Right ventricle myocardium inferior (tissue), 1 donor: ENCODE measurements at regions not wholly inside any gene's neighbourhood (a gene's known extent, or its start where the extent isn't known, plus 50 kb on each side); places are given as distances from the start of the nearest gene placed in this dataset.

Source experiments
- ATAC-seq: fragments of 200-7000 bp; cut with Tn5 transposase; one replicate; pipeline ENCODE4 v1.9.1; 2020; ENCODE audit warnings: mild to moderate bottlenecking, moderate library complexity
- DNase-seq: peaks from one replicate; pipeline ENCODE4 v3.0.0; 2021; ENCODE audit errors: missing footprints
- intact Hi-C: fragments of 100-400 bp; cut with DNase I; formaldehyde crosslinking; loops from one replicate; pipeline ENCODE4 v1.11.0; 2022
- donor health status: DM: no; HTN: yes; CAD: no; lungs with severe emphysema.

- intact Hi-C loops, result no loop called here
- DNase-seq, result no peak
- no peak for ATAC-seq
Measured at GRCh38 chr5:124580925-124581737, 165.3 kb downstream of the ZNF608 start.

GRCh38 chr5:124580512-124580911 is 165.9 kb downstream of the ZNF608 start:
- DNase-seq (no peak), ATAC-seq (no peak)
- intact Hi-C loops, result no loop called here

- ATAC-seq (no peak), DNase-seq (no peak)
- intact Hi-C loops, result no loop called here
Measured at GRCh38 chr5:124576848-124577409, 169.5 kb downstream of the ZNF608 start.

GRCh38 chr5:124575725-124576124 is 170.7 kb downstream of the ZNF608 start:
- no peak for DNase-seq
- ATAC-seq, result no peak
- intact Hi-C loops, result no loop called here

- intact Hi-C loops, result no loop called here
- ATAC-seq (no peak), DNase-seq (no peak)
Measured at GRCh38 chr5:124574521-124575436, 171.7 kb downstream of the ZNF608 start.

- ATAC-seq, result no peak
- no peak for DNase-seq
- intact Hi-C loops, result no loop called here
Measured at GRCh38 chr5:124572971-124573370, 173.5 kb downstream of the ZNF608 start.

GRCh38 chr5:124570285-124571035 is 176.0 kb downstream of the ZNF608 start:
- ATAC-seq (no peak), DNase-seq (no peak)
- intact Hi-C loops, result no loop called here

GRCh38 chr5:124566875-124567450 is 179.5 kb downstream of the ZNF608 start:
- DNase-seq (no peak), ATAC-seq (no peak)
- intact Hi-C loops, result no loop called here

- DNase-seq (no peak), ATAC-seq (no peak)
- intact Hi-C loops, result no loop called here
Measured at GRCh38 chr5:124561451-124561850, 185.0 kb downstream of the ZNF608 start.

- no peak for ATAC-seq
Measured at GRCh38 chr5:124560370-124560769, 186.1 kb downstream of the ZNF608 start.

GRCh38 chr5:124557761-124558160 is 188.7 kb downstream of the ZNF608 start:
- intact Hi-C loops, result no loop called here
- ATAC-seq (no peak), DNase-seq (no peak)

More at GRCh38 chr5:124560370-124560769, 186.1 kb downstream of the ZNF608 start:
- intact Hi-C loops, result no loop called here
- no peak for DNase-seq

GRCh38 chr5:124554746-124555578 is 191.5 kb downstream of the ZNF608 start:
- ATAC-seq (no peak), DNase-seq (no peak)
- intact Hi-C loops, result no loop called here

GRCh38 chr5:124553911-124554310 is 192.5 kb downstream of the ZNF608 start:
- no peak for DNase-seq
- intact Hi-C loops, result no loop called here
- ATAC-seq, result no peak

GRCh38 chr5:124552526-124552925 is 193.9 kb downstream of the ZNF608 start:
- intact Hi-C loops, result no loop called here
- ATAC-seq, result no peak
- DNase-seq, result no peak

GRCh38 chr5:124551939-124552279 is 194.5 kb downstream of the ZNF608 start:
- no peak for ATAC-seq
- DNase-seq, result no peak
- intact Hi-C loops, result no loop called here

- intact Hi-C loops, result no loop called here
- ATAC-seq (no peak), DNase-seq (no peak)
Measured at GRCh38 chr5:124550731-124551130, 195.7 kb downstream of the ZNF608 start.

- DNase-seq (no peak), ATAC-seq (no peak)
- intact Hi-C loops, result no loop called here
Measured at GRCh38 chr5:124549891-124550436, 196.5 kb downstream of the ZNF608 start.

GRCh38 chr5:124546643-124547042 is 199.8 kb downstream of the ZNF608 start:
- no peak for DNase-seq
- no peak for ATAC-seq
- intact Hi-C loops, result no loop called here
